Small intestine (tissue), 7 donors: ENCODE measurements at regions not wholly inside any gene's neighbourhood (a gene's known extent, or its start where the extent isn't known, plus 50 kb on each side); places are given as distances from the start of the nearest gene placed in this dataset.
"Not testable (repeated sequence)": the region's sequence is repeated elsewhere in the genome, so short reads cannot be mapped to it uniquely, and the experiment has no call there.

Source experiments
- DNase-seq, 2 donors: peaks; one replicate each; pipeline versions ENCODE4 v3.0.0 to v3.0.0-alpha.2; 2013
- FAIRE-seq: peaks from 2 replicates; lab custom pipeline; 2012; peaks lifted over from hg19 to GRCh38; lab: Jason Lieb, UNC
- H3K27ac ChIP-seq, 3 donors: one replicate each; pipeline ENCODE4 v1.5.1; 2013; ENCODE audit warnings: low read length in 2 of 3, mild to moderate bottlenecking in 2 of 3, control low read depth in 1 of 3, inconsistent platforms in 1 of 3, low read depth in 1 of 3, moderate library complexity in 1 of 3
- H3K27me3 ChIP-seq, 3 donors: one replicate each; pipeline ENCODE4 v1.6.1; 2013; ENCODE audit warnings: low read length in 3 of 3, inconsistent platforms in 1 of 3; ENCODE audit not compliant: control insufficient read depth in 3 of 3, insufficient read depth in 3 of 3
- H3K36me3 ChIP-seq, 3 donors: one replicate each; pipeline ENCODE4 v1.6.1; 2013; ENCODE audit warnings: low read length in 3 of 3, inconsistent platforms in 1 of 3, low read depth in 1 of 3, mild to moderate bottlenecking in 1 of 3, moderate library complexity in 1 of 3; ENCODE audit not compliant: control insufficient read depth in 3 of 3, insufficient read depth in 2 of 3
- H3K4me1 ChIP-seq, 3 donors: one replicate each; pipeline ENCODE4 v1.6.1; 2013; ENCODE audit warnings: low read length in 2 of 3, inconsistent platforms in 1 of 3, low read depth in 1 of 3, mild to moderate bottlenecking in 1 of 3, moderate library complexity in 1 of 3; ENCODE audit not compliant: control insufficient read depth in 3 of 3, insufficient read depth in 2 of 3
- H3K4me3 ChIP-seq, 3 donors: one replicate each; pipeline ENCODE4 v1.5.1; 2013; ENCODE audit warnings: low read length in 3 of 3, control low read depth in 1 of 3, inconsistent platforms in 1 of 3, low read depth in 1 of 3, mild to moderate bottlenecking in 1 of 3, moderate library complexity in 1 of 3
- H3K9me3 ChIP-seq, 2 donors: one replicate each; pipeline ENCODE4 v1.6.1; 2013; ENCODE audit warnings: low read depth in 1 of 2, low read length in 1 of 2; ENCODE audit not compliant: control insufficient read depth in 2 of 2, insufficient read depth in 1 of 2
- WGBS, 3 donors: extraction: QIAGEN DNeasy Blood & Tissue Kit; methylation state at CpG; one replicate each; pipeline ENCODE4 v1.1.7; 2013; 5-methylcytosine and 5-hydroxymethylcytosine counted together
- donor health status: healthy with polysubstance abuse.
- donor health status: control.
- donor health status: control.
- donor health status: Bipolar disorder and iron deficiency.
- donor health status: healthy.

- no peak for FAIRE-seq
- WGBS, 3 donors, result 41 to 55% (median 48%) methylated on average over 3 of the region's 3 CpGs
- Histone ChIP-seq H3K27me3 (no peaks in the 10 kb centered on the region), H3K4me3 (no peak overlapping the region), H3K4me1 (peaks cover 0 to 3% (median 0%) of the 10 kb centered on the region in 3 donors), H3K36me3 (no peaks in the 10 kb centered on the region), H3K9me3 (no peaks in the 10 kb centered on the region), H3K27ac (no peak overlapping the region)
- DNase-seq, result no peak
These were observed 54.1 kb downstream of the MAFB start for GRCh38 chr20:40634891-40635290.

GRCh38 chr20:40633123-40633850 lies 55.7 kb downstream of the MAFB start:
- H3K27ac ChIP-seq, result no peak overlapping the region
- no peaks in the 10 kb centered on the region for H3K9me3 ChIP-seq
- no peak for DNase-seq
- H3K4me3 ChIP-seq, result no peak overlapping the region
- no peaks in the 10 kb centered on the region for H3K36me3 ChIP-seq
- 80 to 84% (median 81%) methylated on average over 5 of the region's 5 CpGs for WGBS, 3 donors
- H3K27me3 ChIP-seq, result no peaks in the 10 kb centered on the region
- no peak for FAIRE-seq
- H3K4me1 ChIP-seq, result peaks cover 0 to 3% (median 0%) of the 10 kb centered on the region in 3 donors

- Histone ChIP-seq H3K9me3 (no peaks in the 10 kb centered on the region), H3K27me3 (peaks cover 0 to 2% (median 0%) of the 10 kb centered on the region in 3 donors), H3K4me1 (peaks cover 0 to 3% (median 0%) of the 10 kb centered on the region in 3 donors), H3K27ac (no peak overlapping the region), H3K36me3 (no peaks in the 10 kb centered on the region), H3K4me3 (no peak overlapping the region)
- no peak for FAIRE-seq
- DNase-seq, result peak in 1 of 2 donors; percentile 34
- 66 to 79% (median 72%) methylated on average over 10 of the region's 10 CpGs for WGBS, 3 donors
These were observed 56.6 kb downstream of the MAFB start for GRCh38 chr20:40632346-40632976.

- Histone ChIP-seq H3K36me3 (no peaks in the 10 kb centered on the region), H3K4me1 (peaks cover 0 to 3% (median 0%) of the 10 kb centered on the region in 3 donors), H3K27me3 (peaks cover 0 to 2% (median 0%) of the 10 kb centered on the region in 3 donors), H3K9me3 (peaks cover 0 to 4% of the 10 kb centered on the region in 2 donors), H3K27ac (no peak overlapping the region), H3K4me3 (no peak overlapping the region)
- FAIRE-seq, result no peak
- DNase-seq, result no peak
- WGBS, 3 donors, result 83 to 89% (median 84%) methylated on average over 10 of the region's 10 CpGs
These were observed 57.9 kb downstream of the MAFB start for GRCh38 chr20:40631119-40631631.

GRCh38 chr20:40630713-40631112 lies 58.3 kb downstream of the MAFB start:
- H3K9me3 ChIP-seq, result peaks cover 0 to 4% of the 10 kb centered on the region in 2 donors
- no peak overlapping the region for H3K27ac ChIP-seq
- no peak overlapping the region for H3K4me3 ChIP-seq
- DNase-seq (no peak), FAIRE-seq (no peak)
- peaks cover 0 to 2% (median 0%) of the 10 kb centered on the region in 3 donors for H3K27me3 ChIP-seq
- WGBS, 3 donors, result 67 to 78% (median 71%) methylated on average over 3 of the region's 3 CpGs
- peaks cover 0 to 3% (median 0%) of the 10 kb centered on the region in 3 donors for H3K4me1 ChIP-seq
- H3K36me3 ChIP-seq, result no peaks in the 10 kb centered on the region

- WGBS, 3 donors, result 92 to 96% (median 92%) methylated on average over 7 of the region's 7 CpGs
- no peak overlapping the region for H3K27ac ChIP-seq
- peaks cover 0 to 3% (median 0%) of the 10 kb centered on the region in 3 donors for H3K4me1 ChIP-seq
- no peaks in the 10 kb centered on the region for H3K36me3 ChIP-seq
- DNase-seq (no peak), FAIRE-seq (no peak)
- H3K27me3 ChIP-seq, result peaks cover 0 to 2% (median 0%) of the 10 kb centered on the region in 3 donors
- no peak overlapping the region for H3K4me3 ChIP-seq
- H3K9me3 ChIP-seq, result peaks cover 0 to 4% of the 10 kb centered on the region in 2 donors
These were observed 58.9 kb downstream of the MAFB start for GRCh38 chr20:40630099-40630498.

GRCh38 chr20:40628877-40629276 lies 60.2 kb downstream of the MAFB start:
- peaks cover 0 to 2% (median 0%) of the 10 kb centered on the region in 3 donors for H3K27me3 ChIP-seq
- peaks cover 0 to 4% of the 10 kb centered on the region in 2 donors for H3K9me3 ChIP-seq
- H3K4me3 ChIP-seq, result no peak overlapping the region
- peaks cover 0 to 3% (median 0%) of the 10 kb centered on the region in 3 donors for H3K4me1 ChIP-seq
- 71 to 79% (median 78%) methylated on average over 10 of the region's 10 CpGs for WGBS, 3 donors
- no peaks in the 10 kb centered on the region for H3K36me3 ChIP-seq
- FAIRE-seq, result no peak
- no peak for DNase-seq
- H3K27ac ChIP-seq, result no peak overlapping the region

- FAIRE-seq, H3K9me3 ChIP-seq, H3K4me3 ChIP-seq, H3K27me3 ChIP-seq, H3K4me1 ChIP-seq, H3K27ac ChIP-seq, DNase-seq, H3K36me3 ChIP-seq: not testable (repeated sequence)
- WGBS, 3 donors, result 84 to 97% (median 85%) methylated on average over 3 to 6 of the region's 7 CpGs
These were observed 70.0 kb downstream of the MAFB start for GRCh38 chr20:40619053-40619452.
